ENCODE measurements at regions not wholly inside any gene's neighbourhood (a gene's known extent, or its start where the extent isn't known, plus 50 kb on each side); places are given as distances from the start of the nearest gene placed in this dataset.
A peak's percentile ranks its signal among the peaks of the same experiment; 100 is the strongest.

DNA sequence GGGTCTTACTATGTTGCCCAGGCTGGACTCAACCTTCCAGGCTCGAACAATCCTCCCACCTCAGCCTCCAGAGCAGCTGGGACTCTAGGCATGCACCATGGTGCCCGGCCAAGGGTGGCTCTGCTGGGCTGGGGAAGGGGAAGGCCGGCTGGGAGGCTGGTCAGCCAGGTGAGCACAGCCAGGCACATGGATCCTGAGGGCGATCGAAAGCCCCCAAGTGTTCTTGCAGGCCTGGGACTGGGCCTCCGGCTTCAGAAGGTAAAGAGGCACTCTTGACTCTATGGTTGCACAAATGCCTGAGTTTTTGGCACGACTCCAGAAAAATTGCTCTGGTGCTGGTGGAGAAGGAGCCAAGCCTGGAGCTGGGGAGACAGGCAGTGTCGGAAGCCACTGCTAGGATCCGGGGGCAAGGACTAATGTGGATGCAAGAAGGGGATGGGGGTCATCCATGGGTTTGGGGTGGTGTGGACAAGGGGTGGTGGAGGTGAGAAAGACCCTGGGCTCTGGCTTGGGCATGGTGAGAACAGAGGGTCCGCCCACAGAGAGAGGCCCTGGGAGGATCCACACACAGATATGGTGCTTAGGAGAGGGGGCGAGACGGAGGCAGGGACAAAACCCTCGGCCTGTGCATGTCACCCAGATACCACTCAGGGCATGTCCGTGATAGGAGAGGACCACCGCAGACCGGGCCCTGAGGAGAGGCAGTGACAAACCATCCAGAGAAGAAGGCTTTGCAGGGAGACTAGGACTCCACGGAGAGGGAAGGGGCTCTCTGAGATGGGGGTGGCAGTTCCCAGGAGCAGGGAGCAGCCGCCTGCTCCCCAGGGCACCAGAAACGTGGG, 51.1 kb upstream of the COL5A1 start:
- DNase-seq, result peak; percentile 1

DNA sequence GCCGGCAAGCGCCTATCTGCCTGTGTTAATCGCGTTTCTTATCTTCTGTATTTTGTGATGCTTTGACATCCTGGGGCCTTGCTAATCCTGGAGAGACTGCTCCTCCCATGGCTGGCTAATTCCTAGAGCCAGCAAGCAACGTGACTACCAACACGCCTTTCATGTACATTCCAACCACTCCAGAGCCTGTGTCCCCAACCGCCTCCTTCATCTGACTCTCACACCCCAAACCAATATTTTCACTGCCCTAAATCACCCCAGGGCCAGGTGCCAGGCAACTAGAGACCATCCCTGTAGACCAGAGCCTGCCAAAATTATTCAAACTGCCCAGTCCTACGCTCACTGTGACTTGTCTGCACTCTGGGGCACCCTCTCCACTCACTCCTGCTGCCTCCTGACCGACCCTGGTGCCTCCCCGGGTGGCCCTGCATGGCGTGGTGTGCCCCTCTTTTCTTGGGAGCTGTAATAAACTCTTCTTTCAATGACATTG, 50.5 kb upstream of the COL5A1 start:
- no peak for DNase-seq

DNA sequence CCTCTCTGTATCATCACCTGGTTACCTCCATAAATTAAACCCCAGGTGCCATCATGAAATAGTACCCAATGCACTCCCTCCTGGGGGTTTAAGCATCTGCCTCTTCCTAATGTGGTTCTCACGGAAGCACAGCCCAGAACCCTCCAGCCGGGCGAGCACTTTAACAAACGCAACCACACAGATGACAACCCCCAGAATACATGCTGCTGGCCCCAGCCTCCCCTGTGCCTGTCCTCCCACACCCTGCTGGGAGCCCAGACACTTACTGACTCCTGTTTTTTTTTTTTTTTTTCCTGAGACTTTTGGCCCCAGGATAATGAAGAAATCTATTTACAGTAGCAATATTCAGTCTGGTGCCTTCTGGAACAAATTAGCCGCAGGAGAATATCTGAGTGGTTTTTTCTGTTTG, 50.0 kb upstream of the COL5A1 start:
- DNase-seq, result no peak
